A673 (cell line): ENCODE measurements at regions not wholly inside any gene's neighbourhood (a gene's known extent, or its start where the extent isn't known, plus 50 kb on each side); places are given as distances from the start of the nearest gene placed in this dataset.

Experiments
- EZH2 ChIP-seq: fragments of 200-600 bp; sonication (generic); IDR thresholded peaks from 2 replicates; pipeline ENCODE4 v1.6.1; 2017; ENCODE audit warnings: borderline replicate concordance, low read depth, mild to moderate bottlenecking, mixed read lengths, antibody characterized with exemption, low read length; ENCODE audit not compliant: poor library complexity, severe bottlenecking
- TF ChIP-seq, protein P1 (sequence below): fragments of 300-800, 200-600 bp; sonication (generic); conservative IDR thresholded peaks from 2 replicates; pipeline ENCODE4 v1.5.1; 2017; ENCODE audit warnings: low read depth, mild to moderate bottlenecking, antibody characterized with exemption, low read length, moderate library complexity, mixed read lengths

DNA sequence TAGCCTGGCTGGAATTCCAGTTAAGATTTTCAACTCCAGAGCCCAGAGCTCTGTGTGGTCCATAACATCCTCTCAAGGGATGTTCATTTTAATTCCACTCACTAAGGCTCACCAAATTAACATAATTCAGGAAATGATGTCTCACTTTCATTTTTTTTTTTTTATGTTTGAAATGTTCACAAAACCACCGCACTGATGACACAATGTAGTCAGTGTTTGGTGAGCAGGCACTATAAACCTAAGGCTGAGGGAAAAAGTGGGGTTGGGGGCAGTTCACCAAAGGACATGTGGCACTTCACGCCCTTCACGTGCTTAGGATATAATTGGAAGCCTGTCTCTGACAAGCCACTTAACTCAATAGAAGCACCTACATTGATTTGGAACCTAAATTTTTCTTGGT, 177.3 kb upstream of the CAMK1G start:
- TF ChIP-seq, protein P1, sequence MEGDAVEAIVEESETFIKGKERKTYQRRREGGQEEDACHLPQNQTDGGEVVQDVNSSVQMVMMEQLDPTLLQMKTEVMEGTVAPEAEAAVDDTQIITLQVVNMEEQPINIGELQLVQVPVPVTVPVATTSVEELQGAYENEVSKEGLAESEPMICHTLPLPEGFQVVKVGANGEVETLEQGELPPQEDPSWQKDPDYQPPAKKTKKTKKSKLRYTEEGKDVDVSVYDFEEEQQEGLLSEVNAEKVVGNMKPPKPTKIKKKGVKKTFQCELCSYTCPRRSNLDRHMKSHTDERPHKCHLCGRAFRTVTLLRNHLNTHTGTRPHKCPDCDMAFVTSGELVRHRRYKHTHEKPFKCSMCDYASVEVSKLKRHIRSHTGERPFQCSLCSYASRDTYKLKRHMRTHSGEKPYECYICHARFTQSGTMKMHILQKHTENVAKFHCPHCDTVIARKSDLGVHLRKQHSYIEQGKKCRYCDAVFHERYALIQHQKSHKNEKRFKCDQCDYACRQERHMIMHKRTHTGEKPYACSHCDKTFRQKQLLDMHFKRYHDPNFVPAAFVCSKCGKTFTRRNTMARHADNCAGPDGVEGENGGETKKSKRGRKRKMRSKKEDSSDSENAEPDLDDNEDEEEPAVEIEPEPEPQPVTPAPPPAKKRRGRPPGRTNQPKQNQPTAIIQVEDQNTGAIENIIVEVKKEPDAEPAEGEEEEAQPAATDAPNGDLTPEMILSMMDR: no peak
- TF ChIP-seq EZH2: no peak
